GM12864 (cell line): ENCODE measurements at regions not wholly inside any gene's neighbourhood (a gene's known extent, or its start where the extent isn't known, plus 50 kb on each side); places are given as distances from the start of the nearest gene placed in this dataset.

Experiments used
- DNase-seq: peaks from one replicate; pipeline ENCODE4 v3.0.0-alpha.2; 2011; ENCODE audit warnings: low read depth
- H3K4me3 ChIP-seq: 2 replicates; pipeline ENCODE4 v1.5.1; 2011; ENCODE audit warnings: mild to moderate bottlenecking, low read depth, low read length, control low read depth
- TF ChIP-seq, protein P1 (sequence below): IDR thresholded peaks from 2 replicates; pipeline ENCODE4 v1.5.1; 2011; ENCODE audit warnings: low read depth, mild to moderate bottlenecking, moderate library complexity, low read length, control low read depth, inconsistent platforms; ENCODE audit errors: missing control alignments

DNA sequence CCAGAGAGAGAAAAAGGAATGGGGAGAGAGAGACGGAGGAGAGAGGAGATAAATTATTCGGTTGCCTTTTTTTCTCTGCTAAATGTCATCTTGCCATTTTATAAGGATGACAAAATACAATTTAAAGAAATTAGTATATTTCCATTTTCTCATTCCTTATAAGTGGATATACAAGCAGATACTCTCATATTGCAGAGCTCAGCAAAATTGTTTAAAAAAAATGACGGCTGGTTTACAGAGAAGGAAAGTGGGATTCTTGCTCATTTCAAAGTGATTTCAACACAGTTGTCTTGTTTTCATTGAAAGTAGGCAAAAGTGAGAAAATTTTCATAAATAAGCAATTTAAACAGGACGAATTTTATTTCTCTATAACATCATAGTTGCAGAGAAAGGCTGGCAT is 641.9 kb upstream of the CDH6 start:
- TF ChIP-seq, protein P1, sequence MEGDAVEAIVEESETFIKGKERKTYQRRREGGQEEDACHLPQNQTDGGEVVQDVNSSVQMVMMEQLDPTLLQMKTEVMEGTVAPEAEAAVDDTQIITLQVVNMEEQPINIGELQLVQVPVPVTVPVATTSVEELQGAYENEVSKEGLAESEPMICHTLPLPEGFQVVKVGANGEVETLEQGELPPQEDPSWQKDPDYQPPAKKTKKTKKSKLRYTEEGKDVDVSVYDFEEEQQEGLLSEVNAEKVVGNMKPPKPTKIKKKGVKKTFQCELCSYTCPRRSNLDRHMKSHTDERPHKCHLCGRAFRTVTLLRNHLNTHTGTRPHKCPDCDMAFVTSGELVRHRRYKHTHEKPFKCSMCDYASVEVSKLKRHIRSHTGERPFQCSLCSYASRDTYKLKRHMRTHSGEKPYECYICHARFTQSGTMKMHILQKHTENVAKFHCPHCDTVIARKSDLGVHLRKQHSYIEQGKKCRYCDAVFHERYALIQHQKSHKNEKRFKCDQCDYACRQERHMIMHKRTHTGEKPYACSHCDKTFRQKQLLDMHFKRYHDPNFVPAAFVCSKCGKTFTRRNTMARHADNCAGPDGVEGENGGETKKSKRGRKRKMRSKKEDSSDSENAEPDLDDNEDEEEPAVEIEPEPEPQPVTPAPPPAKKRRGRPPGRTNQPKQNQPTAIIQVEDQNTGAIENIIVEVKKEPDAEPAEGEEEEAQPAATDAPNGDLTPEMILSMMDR: no peak
- no peak for DNase-seq
- no peak overlapping the region for H3K4me3 ChIP-seq

DNA sequence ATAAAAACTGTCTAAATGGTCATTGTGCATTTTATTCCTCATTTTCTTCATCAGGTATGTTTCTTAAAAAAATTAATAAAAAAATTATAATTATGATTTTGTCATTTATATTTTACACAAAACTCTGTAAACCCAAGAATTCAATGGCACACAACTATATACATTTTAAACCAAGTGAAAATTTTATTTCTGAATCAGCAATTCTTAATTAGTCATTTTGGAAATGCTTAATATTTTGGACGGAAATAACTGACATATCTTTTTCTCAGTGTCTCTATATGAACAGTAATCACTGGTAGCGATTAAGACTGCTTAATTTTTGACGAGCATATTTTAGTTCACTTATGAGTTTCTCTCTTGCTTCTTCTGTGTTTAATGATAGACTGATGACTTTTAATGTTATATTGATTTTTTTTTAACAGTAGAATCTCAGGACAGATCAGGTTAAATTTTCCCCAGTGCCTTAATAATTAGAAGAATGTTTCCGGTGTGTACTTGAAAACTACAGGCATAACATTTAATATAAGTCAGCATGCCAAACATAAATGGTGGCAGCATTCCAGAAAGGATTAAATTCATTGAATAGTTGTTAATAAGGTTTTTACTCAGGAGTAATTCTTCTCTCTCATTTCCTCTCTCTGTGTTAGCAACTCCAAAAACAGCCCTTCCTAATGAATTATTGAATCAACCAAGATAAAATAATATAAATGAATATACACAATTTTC is 644.7 kb upstream of the CDH6 start:
- DNase-seq: no peak
- no peak overlapping the region for H3K4me3 ChIP-seq
- TF ChIP-seq, protein P1: no peak

DNA sequence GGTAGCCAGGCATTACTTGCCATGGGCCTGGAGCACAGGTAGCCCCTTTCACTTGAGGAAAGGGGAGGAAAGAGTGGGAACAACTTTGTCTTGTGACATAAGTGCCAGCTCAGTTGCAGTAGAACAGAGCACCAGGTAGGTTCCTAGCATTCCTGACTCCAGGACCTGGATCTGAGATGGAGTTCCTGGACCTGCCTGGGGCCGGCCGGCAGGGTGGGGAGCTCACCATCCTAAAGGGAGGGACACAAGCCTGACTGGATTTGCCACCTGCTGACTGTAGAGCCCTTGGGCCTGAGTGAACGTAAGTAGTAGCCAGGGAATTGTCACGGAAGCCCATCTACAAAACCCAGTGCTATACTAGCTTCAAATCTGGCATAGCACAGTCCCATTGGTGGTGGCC is 653.3 kb upstream of the CDH6 start:
- TF ChIP-seq, protein P1: no peak
- DNase-seq: no peak
- no peak overlapping the region for H3K4me3 ChIP-seq

DNA sequence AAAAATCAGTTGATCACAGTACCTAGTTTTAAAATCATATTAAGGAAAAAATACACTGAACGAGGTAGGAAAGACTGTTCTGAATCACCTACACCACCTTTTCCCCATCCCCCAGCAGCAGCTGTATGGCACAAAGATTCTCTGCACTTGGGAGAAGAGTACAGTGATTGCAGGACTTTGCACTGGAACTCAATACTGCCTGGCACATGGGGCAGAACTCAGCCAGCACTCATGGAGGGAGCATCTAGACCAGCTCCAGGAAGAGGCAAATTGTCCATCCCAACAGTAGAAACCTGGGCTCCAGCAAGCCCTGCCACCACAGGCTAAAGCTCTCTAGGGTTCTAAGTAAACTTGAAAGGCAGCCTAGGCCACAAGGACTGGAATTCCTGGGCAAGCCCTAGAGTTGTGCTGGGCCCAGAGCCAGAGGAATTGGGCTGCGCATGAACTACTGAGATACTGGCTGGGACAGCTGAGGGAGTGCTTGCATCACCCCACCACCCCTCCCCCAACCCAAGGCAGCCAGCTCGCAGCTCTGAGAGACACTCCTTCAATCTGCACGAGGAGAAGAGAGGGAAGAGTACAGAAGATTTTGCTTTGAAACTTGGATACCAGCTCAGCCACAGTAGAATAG is 654.4 kb upstream of the CDH6 start:
- no peak for DNase-seq
- no peak overlapping the region for H3K4me3 ChIP-seq
- TF ChIP-seq, protein P1: no peak

DNA sequence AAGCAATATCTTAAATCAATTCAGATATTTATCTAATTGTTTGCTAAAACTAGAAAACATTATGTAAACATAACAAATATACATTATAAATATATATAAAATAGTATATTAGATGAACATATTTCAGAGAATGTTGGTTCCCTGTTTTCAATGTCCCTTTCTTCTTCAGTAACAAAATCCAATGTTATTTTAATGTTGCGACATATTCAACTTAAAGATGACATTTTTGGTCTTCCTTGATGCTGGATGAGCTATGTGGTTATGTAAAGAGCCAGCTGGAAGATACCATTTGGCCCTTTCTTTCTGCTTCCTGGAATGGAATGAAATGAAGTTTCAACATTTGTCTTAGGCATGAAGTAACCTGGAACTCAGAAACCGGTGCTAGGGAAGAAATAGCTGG is 668.1 kb upstream of the CDH6 start:
- no peak overlapping the region for H3K4me3 ChIP-seq
- no peak for DNase-seq
- TF ChIP-seq, protein P1: no peak

DNA sequence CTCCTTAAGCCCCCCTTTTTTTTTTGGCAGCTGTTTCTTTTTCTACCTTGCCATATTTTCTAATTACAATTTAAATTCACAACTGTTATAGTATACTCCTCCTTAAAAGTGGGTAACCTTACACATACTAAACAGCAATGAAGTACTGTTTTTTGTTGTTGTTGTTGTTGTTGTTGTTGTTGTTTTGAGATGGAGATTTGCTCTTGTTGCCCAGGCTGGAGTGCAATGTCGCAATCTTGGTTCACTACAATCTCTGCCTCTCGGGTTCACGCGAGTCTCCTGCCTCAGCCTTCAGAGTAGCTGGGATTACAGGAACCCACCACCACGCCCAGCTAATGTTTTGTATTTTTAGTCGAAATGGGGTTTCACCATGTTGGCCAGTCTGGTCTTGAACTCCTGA is 669.1 kb upstream of the CDH6 start:
- no peak overlapping the region for H3K4me3 ChIP-seq
- no peak for DNase-seq
- TF ChIP-seq, protein P1: no peak

DNA sequence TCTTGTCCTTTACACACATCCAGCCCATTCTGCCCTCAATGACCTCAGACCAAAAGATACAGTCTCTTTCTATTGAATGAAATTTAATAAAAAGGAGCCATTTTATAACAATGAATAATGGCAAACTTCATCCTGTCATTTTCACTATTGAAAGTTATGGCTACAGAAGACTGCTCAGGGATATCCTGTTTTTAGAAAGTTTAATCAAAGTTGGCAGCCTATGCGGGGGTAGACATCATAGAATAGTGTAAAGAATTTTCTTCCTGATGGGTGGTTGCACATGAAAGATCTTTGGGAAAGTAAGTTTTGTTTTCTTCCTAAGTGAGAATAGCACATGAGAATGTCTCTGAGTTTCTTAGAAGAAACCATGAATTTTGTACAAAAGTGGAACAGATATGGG is 670.4 kb upstream of the CDH6 start:
- H3K4me3 ChIP-seq: no peak overlapping the region
- DNase-seq: no peak

More for the DNA sequence above, 670.4 kb upstream of the CDH6 start:
- TF ChIP-seq, protein P1: no peak
